Loucy (cell line): ENCODE measurements at regions not wholly inside any gene's neighbourhood (a gene's known extent, or its start where the extent isn't known, plus 50 kb on each side); places are given as distances from the start of the nearest gene placed in this dataset.

ENCODE experiments used
- EZH2phosphoT487 ChIP-seq: fragments of 200-600 bp; IDR thresholded peaks from 2 replicates; pipeline ENCODE4 v1.6.1; 2018; ENCODE audit warnings: antibody characterized with exemption, mild to moderate bottlenecking, moderate library complexity, borderline replicate concordance
- TF ChIP-seq, protein P1 (sequence below): fragments of 200-600 bp; sonication (generic); conservative IDR thresholded peaks from 2 replicates; pipeline ENCODE4 v1.5.1; 2014; ENCODE audit warnings: mild to moderate bottlenecking, antibody characterized with exemption, low read length

DNA sequence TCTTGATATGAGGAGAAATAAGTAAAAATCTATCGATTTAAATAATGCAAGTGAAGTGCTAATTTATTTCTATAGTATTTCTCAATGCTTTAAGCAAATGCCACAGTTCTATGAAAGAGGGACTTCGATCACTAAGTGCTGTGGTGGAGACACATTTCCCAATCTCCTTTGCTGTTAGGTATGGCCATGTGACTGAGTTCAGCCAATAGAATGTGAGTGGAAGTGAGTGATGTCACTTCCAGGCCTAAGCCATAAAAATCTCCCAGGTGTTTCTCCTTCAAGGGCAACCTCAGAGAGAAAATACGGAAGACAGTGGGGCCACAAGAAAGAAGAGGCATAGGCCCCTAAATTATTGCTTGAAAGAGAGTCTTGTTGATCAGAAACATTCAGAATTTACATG is 100.3 kb upstream of the ANKH start:
- TF ChIP-seq, protein P1, sequence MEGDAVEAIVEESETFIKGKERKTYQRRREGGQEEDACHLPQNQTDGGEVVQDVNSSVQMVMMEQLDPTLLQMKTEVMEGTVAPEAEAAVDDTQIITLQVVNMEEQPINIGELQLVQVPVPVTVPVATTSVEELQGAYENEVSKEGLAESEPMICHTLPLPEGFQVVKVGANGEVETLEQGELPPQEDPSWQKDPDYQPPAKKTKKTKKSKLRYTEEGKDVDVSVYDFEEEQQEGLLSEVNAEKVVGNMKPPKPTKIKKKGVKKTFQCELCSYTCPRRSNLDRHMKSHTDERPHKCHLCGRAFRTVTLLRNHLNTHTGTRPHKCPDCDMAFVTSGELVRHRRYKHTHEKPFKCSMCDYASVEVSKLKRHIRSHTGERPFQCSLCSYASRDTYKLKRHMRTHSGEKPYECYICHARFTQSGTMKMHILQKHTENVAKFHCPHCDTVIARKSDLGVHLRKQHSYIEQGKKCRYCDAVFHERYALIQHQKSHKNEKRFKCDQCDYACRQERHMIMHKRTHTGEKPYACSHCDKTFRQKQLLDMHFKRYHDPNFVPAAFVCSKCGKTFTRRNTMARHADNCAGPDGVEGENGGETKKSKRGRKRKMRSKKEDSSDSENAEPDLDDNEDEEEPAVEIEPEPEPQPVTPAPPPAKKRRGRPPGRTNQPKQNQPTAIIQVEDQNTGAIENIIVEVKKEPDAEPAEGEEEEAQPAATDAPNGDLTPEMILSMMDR: no peak
- TF ChIP-seq EZH2phosphoT487: no peak
